H1 (cell line): ENCODE measurements at regions not wholly inside any gene's neighbourhood (a gene's known extent, or its start where the extent isn't known, plus 50 kb on each side); places are given as distances from the start of the nearest gene placed in this dataset.

Experiments used
- CTCF ChIA-PET: fragments of 300-600 bp; sonication (Branson Sonifier 250); formaldehyde crosslinking; loops from one replicate; lab custom pipeline; 2021; ENCODE audit not compliant: partially characterized antibody; lab: Charles Lee
- POLR2A ChIA-PET: fragments of 300-600 bp; sonication (Branson Sonifier 250); formaldehyde crosslinking; loops from one replicate; lab custom pipeline; 2021; ENCODE audit warnings: inconsistent platforms; ENCODE audit not compliant: partially characterized antibody; lab: Charles Lee
- DNase-seq, 2 experiments: peaks; one replicate each; pipeline versions ENCODE4 v3.0.0 to v3.0.0-alpha.2; 2010 to 2022; ENCODE audit warnings: low spot score in 2 of 2, low read depth in 1 of 2, mixed read lengths in 1 of 2
- FAIRE-seq: peaks from 2 replicates; lab custom pipeline; 2011; peaks lifted over from hg19 to GRCh38; lab: Jason Lieb, UNC
- H2AFZ ChIP-seq: 2 replicates; pipeline ENCODE4 v1.8.1; 2012; ENCODE audit warnings: low read length, inconsistent platforms
- H2AK5ac ChIP-seq: 2 replicates; pipeline ENCODE4 v1.6.1; 2013; ENCODE audit warnings: low read depth, low read length
- H2BK120ac ChIP-seq: replicated peaks from 2 replicates; pipeline ENCODE3; 2013; ENCODE audit warnings: low read depth, low read length, inconsistent platforms
- H2BK12ac ChIP-seq: 2 replicates; pipeline ENCODE4 v1.6.1; 2013; ENCODE audit warnings: low read depth, low read length
- H2BK15ac ChIP-seq: 2 replicates; pipeline ENCODE4 v1.6.1; 2013; ENCODE audit warnings: low read length
- H2BK20ac ChIP-seq: 2 replicates; pipeline ENCODE4 v1.6.1; 2013; ENCODE audit warnings: low read length
- H2BK5ac ChIP-seq: 2 replicates; pipeline ENCODE4 v1.6.1; 2013; ENCODE audit warnings: low read depth, low read length
- H3K14ac ChIP-seq: 2 replicates; pipeline ENCODE4 v1.6.1; 2013; ENCODE audit warnings: inconsistent platforms; ENCODE audit not compliant: insufficient read length
- H3K18ac ChIP-seq: 2 replicates; pipeline ENCODE4 v1.6.1; 2013; ENCODE audit warnings: low read length; ENCODE audit errors: extremely low read depth
- H3K23ac ChIP-seq: 2 replicates; pipeline ENCODE4 v1.6.1; 2013; ENCODE audit warnings: inconsistent platforms; ENCODE audit not compliant: insufficient read length
- H3K23me2 ChIP-seq: 2 replicates; pipeline ENCODE4 v1.6.1; 2013; ENCODE audit warnings: low read depth, low read length
- H3K27ac ChIP-seq: 2 replicates; pipeline ENCODE4 v1.6.1; 2011; ENCODE audit warnings: low read depth, low read length, inconsistent platforms
- H3K27me3 ChIP-seq, 4 experiments: replicated peaks in 1 of 4; 1 replicate in 1 of 4; 2 replicates in 3 of 4; pipeline versions ENCODE4 v1.6.1 to v1.8.1; 2011 to 2013; ENCODE audit warnings: low read length in 3 of 4, mild to moderate bottlenecking in 3 of 4, inconsistent platforms in 2 of 4, mixed read lengths in 2 of 4, moderate library complexity in 1 of 4; ENCODE audit not compliant: control insufficient read depth in 3 of 4, insufficient read depth in 3 of 4; ENCODE audit errors: extremely low read depth in 1 of 4
- H3K36me3 ChIP-seq, 4 experiments: 2 replicates each; pipeline versions ENCODE4 v1.6.1 to v1.8.1; 2011 to 2013; ENCODE audit warnings: mild to moderate bottlenecking in 4 of 4, low read length in 3 of 4, moderate library complexity in 2 of 4, control low read depth in 1 of 4, inconsistent platforms in 1 of 4; ENCODE audit not compliant: insufficient read depth in 4 of 4, control insufficient read depth in 2 of 4
- H3K4ac ChIP-seq: replicated peaks from 2 replicates; pipeline ENCODE3; 2013; ENCODE audit warnings: low read length, low read depth, mixed read lengths, inconsistent platforms; ENCODE audit not compliant: insufficient read length
- H3K4me1 ChIP-seq, 4 experiments: replicated peaks in 1 of 4; 1 replicate in 1 of 4; 2 replicates in 3 of 4; pipeline versions ENCODE4 v1.6.1 to v1.8.1; 2011 to 2013; ENCODE audit warnings: low read length in 3 of 4, inconsistent platforms in 2 of 4, mixed read lengths in 1 of 4; ENCODE audit not compliant: insufficient read depth in 4 of 4, control insufficient read depth in 3 of 4
- H3K4me2 ChIP-seq, 2 experiments: 2 replicates each; pipeline versions ENCODE4 v1.6.1 to v1.8.1; 2011 to 2013; ENCODE audit warnings: low read depth in 2 of 2, low read length in 2 of 2, control low read depth in 1 of 2, inconsistent platforms in 1 of 2, mild to moderate bottlenecking in 1 of 2; ENCODE audit not compliant: insufficient read depth in 1 of 2
- H3K4me3 ChIP-seq, 4 experiments: fragments of 200-600, 300-600 bp in 1 of 4; sonication (generic), shearing (Covaris generic), sonication (Bioruptor Twin) in 1 of 4; 2 replicates each; pipeline versions ENCODE4 v1.5.1 to v1.8.1; 2011 to 2016; ENCODE audit warnings: low read length in 4 of 4, low read depth in 3 of 4, control low read depth in 2 of 4, inconsistent platforms in 2 of 4, mild to moderate bottlenecking in 2 of 4, mixed read lengths in 1 of 4, moderate library complexity in 1 of 4; ENCODE audit not compliant: insufficient read depth in 2 of 4; ENCODE audit errors: extremely low read depth in 1 of 4
- H3K56ac ChIP-seq: replicated peaks from 2 replicates; pipeline ENCODE3; 2013; ENCODE audit warnings: low read depth, mild to moderate bottlenecking, mixed read lengths, low read length, inconsistent platforms; ENCODE audit not compliant: insufficient read length
- H3K79me1 ChIP-seq: 2 replicates; pipeline ENCODE4 v1.6.1; 2013; ENCODE audit warnings: low read depth, low read length, control low read depth
- H3K79me2 ChIP-seq, 2 experiments: 2 replicates each; pipeline versions ENCODE4 v1.6.1 to v1.8.1; 2012 to 2013; ENCODE audit warnings: low read length in 2 of 2, mild to moderate bottlenecking in 2 of 2, inconsistent platforms in 1 of 2; ENCODE audit not compliant: insufficient read depth in 2 of 2, control insufficient read depth in 1 of 2
- H3K9ac ChIP-seq, 4 experiments: replicated peaks in 1 of 4; 1 replicate in 1 of 4; 2 replicates in 3 of 4; pipeline versions ENCODE4 v1.6.1 to v1.8.1; 2011 to 2013; ENCODE audit warnings: low read depth in 3 of 4, low read length in 3 of 4, control low read depth in 2 of 4, mild to moderate bottlenecking in 2 of 4, moderate library complexity in 2 of 4, inconsistent platforms in 1 of 4; ENCODE audit errors: extremely low read depth in 1 of 4
- H3K9me3 ChIP-seq, 2 experiments: 2 replicates each; pipeline versions ENCODE4 v1.6.1 to v1.8.1; 2012 to 2013; ENCODE audit warnings: mild to moderate bottlenecking in 2 of 2, moderate library complexity in 2 of 2, control low read depth in 1 of 2, inconsistent platforms in 1 of 2, low read depth in 1 of 2, low read length in 1 of 2, mixed read lengths in 1 of 2; ENCODE audit not compliant: insufficient read depth in 2 of 2
- H4K20me1 ChIP-seq, 2 experiments: replicated peaks in 1 of 2; 2 replicates each; pipeline versions ENCODE3 to v1.8.1; 2011 to 2013; ENCODE audit warnings: inconsistent platforms in 2 of 2, low read length in 2 of 2, mild to moderate bottlenecking in 1 of 2; ENCODE audit not compliant: insufficient read depth in 2 of 2, control insufficient read depth in 1 of 2
- H4K5ac ChIP-seq: 2 replicates; pipeline ENCODE4 v1.6.1; 2013; ENCODE audit warnings: low read length, low read depth, mixed read lengths, inconsistent platforms; ENCODE audit not compliant: insufficient read length
- H4K8ac ChIP-seq: 2 replicates; pipeline ENCODE4 v1.8.0; 2013; ENCODE audit warnings: mild to moderate bottlenecking, moderate library complexity, low read length, inconsistent platforms; ENCODE audit not compliant: insufficient read depth; ENCODE audit errors: extremely low read depth
- H4K91ac ChIP-seq: replicated peaks from 2 replicates; pipeline ENCODE3; 2013; ENCODE audit warnings: low read length, mixed read lengths, inconsistent platforms; ENCODE audit not compliant: insufficient read length
- ASH2L ChIP-seq: fragments of 200-600, 300-600 bp; sonication (generic); IDR thresholded peaks from one replicate; pipeline ENCODE4 v1.7.1; 2017; ENCODE audit warnings: low read length
- BACH1 ChIP-seq: IDR thresholded peaks from 2 replicates; pipeline ENCODE4 v1.6.1; 2012; ENCODE audit warnings: low read length, improper control_type of control experiment
- CBX8 ChIP-seq: fragments of 300-800, 300-1000 bp; sonication (generic); IDR thresholded peaks from 2 replicates; pipeline ENCODE4 v1.7.1; 2016; ENCODE audit warnings: low read depth, low read length, borderline replicate concordance
- E2F6 ChIP-seq: IDR thresholded peaks from 2 replicates; pipeline ENCODE4 v1.6.1; 2012; ENCODE audit warnings: inconsistent platforms
- EGR1 ChIP-seq: IDR thresholded peaks from 2 replicates; pipeline ENCODE4 v1.6.1; 2011; ENCODE audit warnings: low read depth, low read length, borderline replicate concordance
- EZH2 ChIP-seq: fragments of 200-600 bp; sonication (generic); IDR thresholded peaks from 2 replicates; pipeline ENCODE4 v1.7.1; 2012; ENCODE audit warnings: low read depth, mild to moderate bottlenecking, moderate library complexity, low read length, inconsistent platforms; ENCODE audit not compliant: severe bottlenecking
- GABPA ChIP-seq: IDR thresholded peaks from 2 replicates; pipeline ENCODE4 v1.6.1; 2011; ENCODE audit warnings: mild to moderate bottlenecking, low read length, moderate library complexity, borderline replicate concordance; ENCODE audit not compliant: insufficient read depth
- GTF2F1 ChIP-seq: IDR thresholded peaks from 2 replicates; pipeline ENCODE4 v1.6.1; 2012; ENCODE audit warnings: low read depth, low read length, improper control_type of control experiment, borderline replicate concordance
- KDM4A ChIP-seq: IDR thresholded peaks from one replicate; pipeline ENCODE4 v1.7.1; 2012; ENCODE audit warnings: low read depth, mild to moderate bottlenecking, moderate library complexity, low read length, inconsistent platforms; ENCODE audit not compliant: severe bottlenecking
- SIRT6 ChIP-seq: IDR thresholded peaks from one replicate; pipeline ENCODE4 v1.7.1; 2012; ENCODE audit warnings: low read length, inconsistent platforms
- SIX5 ChIP-seq: IDR thresholded peaks from 2 replicates; pipeline ENCODE4 v1.6.1; 2011; ENCODE audit warnings: mild to moderate bottlenecking, low read depth, low read length
- SP4 ChIP-seq: IDR thresholded peaks from 2 replicates; pipeline ENCODE4 v1.6.1; 2012; ENCODE audit warnings: low read length, inconsistent platforms
- TEAD4 ChIP-seq: IDR thresholded peaks from 2 replicates; pipeline ENCODE4 v1.6.1; 2012; ENCODE audit warnings: low read depth, low read length, inconsistent platforms, mixed read lengths
- YY1 ChIP-seq: IDR thresholded peaks from 2 replicates; pipeline ENCODE4 v1.6.1; 2011; ENCODE audit warnings: low read depth, mild to moderate bottlenecking, low read length
- WGBS, 2 experiments: shearing (Covaris generic) in 1 of 2; methylation state at CpG; one replicate each; pipeline versions ENCODE4 v1.1.6 to v1.1.7; 2013 to 2015; ENCODE audit warnings: low lambda C conversion rate in 2 of 2, mixed read lengths in 2 of 2, inconsistent platforms in 1 of 2, low coverage in 1 of 2, missing lambda C conversion rate in 1 of 2; ENCODE audit not compliant: insufficient replicate concordance in 2 of 2, insufficient coverage in 1 of 2, insufficient read length in 1 of 2; ENCODE audit errors: extremely low coverage in 1 of 2, missing lambda C conversion rate in 1 of 2; 5-methylcytosine and 5-hydroxymethylcytosine counted together

GRCh38 chr4:117983541-117984365 is 50.5 kb upstream of the NDST3 start:
- H4K91ac ChIP-seq = no peak overlapping the region
- H3K27me3 ChIP-seq = no peaks in the 10 kb centered on the region
- no peaks in the 10 kb centered on the region for H3K4me1 ChIP-seq
- no peak overlapping the region for H3K9ac ChIP-seq
- no peak overlapping the region for H2BK5ac ChIP-seq
- H3K18ac ChIP-seq = no peak overlapping the region
- no peaks in the 10 kb centered on the region for H3K23me2 ChIP-seq
- no peak overlapping the region for H4K5ac ChIP-seq
- 88% methylated on average over 5 of the region's 5 CpGs; no CpG with 5 or more reads in 1 of the 2 experiments for WGBS, 2 experiments
- no peak overlapping the region for H3K4ac ChIP-seq
- H3K14ac ChIP-seq = no peak overlapping the region
- H3K4me2 ChIP-seq = no peak overlapping the region
- H2BK20ac ChIP-seq = no peak overlapping the region
- no peak overlapping the region for H4K8ac ChIP-seq
- H3K79me2 ChIP-seq = no peaks in the 10 kb centered on the region
- H2BK120ac ChIP-seq = no peak overlapping the region
- no peak overlapping the region for H2BK12ac ChIP-seq
- H3K36me3 ChIP-seq = no peaks in the 10 kb centered on the region
- no peak overlapping the region for H2AK5ac ChIP-seq
- no peaks in the 10 kb centered on the region for H3K79me1 ChIP-seq
- 0 out of 2 replicates have a peak overlapping the region, but pooled peaks have one; percentile 0 for H2AFZ ChIP-seq
- no peak for FAIRE-seq
- H3K56ac ChIP-seq = no peak overlapping the region
- POLR2A ChIA-PET = no interaction called here
- no peaks in the 10 kb centered on the region for H3K9me3 ChIP-seq
- no peak for DNase-seq
- H2BK15ac ChIP-seq = no peak overlapping the region
- H3K23ac ChIP-seq = no peak overlapping the region
- no peaks in the 10 kb centered on the region for H4K20me1 ChIP-seq
- CTCF ChIA-PET = interaction anchor here (1.5 kb wide), 1 partner anchor 14 kb away, joined by 3 read pairs; no protein-coding TSS in a partner anchor
- no peak overlapping the region for H3K27ac ChIP-seq
- no peak overlapping the region for H3K4me3 ChIP-seq
- no peak for TF ChIP-seq SIRT6
- TF ChIP-seq KDM4A = no peak
- no peak for TF ChIP-seq EGR1
- no peak for TF ChIP-seq SP4
- no peak for TF ChIP-seq ASH2L
- no peak for TF ChIP-seq SIX5
- no peak for TF ChIP-seq GABPA
- TF ChIP-seq TEAD4 = no peak
- TF ChIP-seq CBX8 = no peak
- no peak for TF ChIP-seq E2F6
- no peak for TF ChIP-seq YY1
- no peak for TF ChIP-seq BACH1
- no peak for TF ChIP-seq EZH2
- no peak for TF ChIP-seq GTF2F1
